ENCODE measurements at regions not wholly inside any gene's neighbourhood (a gene's known extent, or its start where the extent isn't known, plus 50 kb on each side); places are given as distances from the start of the nearest gene placed in this dataset.

GRCh38 chr2:20914087-20914486 lies 91.2 kb upstream of the LDAH start:
- POLR2A ChIA-PET (ENCODE audit: partially characterized antibody): no interaction called here
- H3K4me1 ChIP-seq (ENCODE audit: insufficient read depth, low read length): no peaks in the 10 kb centered on the region
- no peaks in the 10 kb centered on the region for H3K36me3 ChIP-seq (ENCODE audit: insufficient read depth, low read length)
- Mint-ChIP-seq H3K27me3 (peaks cover 12 to 25% of the 10 kb centered on the region in 2 donors), H3K4me1 (peaks cover 0 to 8% (median 2%) of the 10 kb centered on the region in 4 donors), H3K4me3 (no peak overlapping the region), H3K36me3 (peaks cover 0 to 3% of the 10 kb centered on the region in 2 donors), H3K27ac (no peak overlapping the region), H3K9me3 (peaks cover 0 to 9% (median 0%) of the 10 kb centered on the region in 8 donors)
- H3K4me3 ChIP-seq (ENCODE audit: low read length in 2 of 2): no peak overlapping the region
- no peaks in the 10 kb centered on the region for H3K27me3 ChIP-seq (ENCODE audit: insufficient read depth, low read length)
- DNase-seq: no peak
- H3K9me3 ChIP-seq (ENCODE audit: control insufficient read depth in 1 of 2, low read length in 2 of 2): no peaks in the 10 kb centered on the region
- intact Hi-C loops (cut with micrococcal nuclease): no loop called here
- no peak overlapping the region for H3K27ac ChIP-seq (ENCODE audit: low read depth, low read length)
- CTCF ChIA-PET (ENCODE audit: partially characterized antibody): no interaction called here

GRCh38 chr2:20913491-20913890 lies 90.6 kb upstream of the LDAH start:
- ChIA-PET POLR2A (ENCODE audit: partially characterized antibody) (no interaction called here), CTCF (ENCODE audit: partially characterized antibody) (no interaction called here)
- H3K27ac ChIP-seq (ENCODE audit: low read depth, low read length): no peak overlapping the region
- peaks cover 0 to 8% (median 2%) of the 10 kb centered on the region in 4 donors for H3K4me1 Mint-ChIP-seq
- H3K9me3 ChIP-seq (ENCODE audit: control insufficient read depth in 1 of 2, low read length in 2 of 2): no peaks in the 10 kb centered on the region
- no peaks in the 10 kb centered on the region for H3K36me3 ChIP-seq (ENCODE audit: insufficient read depth, low read length)
- no peak overlapping the region for H3K4me3 ChIP-seq (ENCODE audit: low read length in 2 of 2)
- peaks cover 0 to 3% of the 10 kb centered on the region in 2 donors for H3K36me3 Mint-ChIP-seq
- H3K27me3 ChIP-seq (ENCODE audit: insufficient read depth, low read length): no peaks in the 10 kb centered on the region
- peaks cover 14 to 27% of the 10 kb centered on the region in 2 donors for H3K27me3 Mint-ChIP-seq
- no peak overlapping the region for H3K4me3 Mint-ChIP-seq
- no peak for DNase-seq
- peak overlapping the region in 1 of 7 donors; percentile 14 for H3K27ac Mint-ChIP-seq
- H3K4me1 ChIP-seq (ENCODE audit: insufficient read depth, low read length): no peaks in the 10 kb centered on the region
- intact Hi-C loops (cut with micrococcal nuclease): no loop called here
- H3K9me3 Mint-ChIP-seq: peaks cover 0 to 9% (median 0%) of the 10 kb centered on the region in 8 donors

- ChIA-PET CTCF (ENCODE audit: partially characterized antibody) (no interaction called here), POLR2A (ENCODE audit: partially characterized antibody) (no interaction called here)
- H3K36me3 ChIP-seq (ENCODE audit: insufficient read depth, low read length): no peaks in the 10 kb centered on the region
- H3K27me3 Mint-ChIP-seq: peaks cover 11 to 25% of the 10 kb centered on the region in 2 donors
- H3K4me3 Mint-ChIP-seq: no peak overlapping the region
- intact Hi-C loops (cut with micrococcal nuclease): no loop called here
- no peaks in the 10 kb centered on the region for H3K4me1 ChIP-seq (ENCODE audit: insufficient read depth, low read length)
- H3K9me3 Mint-ChIP-seq: peaks cover 0 to 5% (median 0%) of the 10 kb centered on the region in 8 donors
- no peaks in the 10 kb centered on the region for H3K9me3 ChIP-seq (ENCODE audit: control insufficient read depth in 1 of 2, low read length in 2 of 2)
- peaks cover 0 to 1% (median 0%) of the 10 kb centered on the region in 4 donors for H3K4me1 Mint-ChIP-seq
- no peaks in the 10 kb centered on the region for H3K27me3 ChIP-seq (ENCODE audit: insufficient read depth, low read length)
- H3K4me3 ChIP-seq (ENCODE audit: low read length in 2 of 2): no peak overlapping the region
- no peak for DNase-seq
- H3K36me3 Mint-ChIP-seq: no peaks in the 10 kb centered on the region
- H3K27ac ChIP-seq (ENCODE audit: low read depth, low read length): no peak overlapping the region
- H3K27ac Mint-ChIP-seq: no peak overlapping the region
Observed at GRCh38 chr2:20900052-20900636, 77.2 kb upstream of the LDAH start.

- intact Hi-C loops (cut with micrococcal nuclease): no loop called here
- Histone ChIP-seq H3K27ac (ENCODE audit: low read depth, low read length) (no peak overlapping the region), H3K27me3 (ENCODE audit: insufficient read depth, low read length) (no peaks in the 10 kb centered on the region), H3K9me3 (ENCODE audit: control insufficient read depth in 1 of 2, low read length in 2 of 2) (no peaks in the 10 kb centered on the region), H3K4me3 (ENCODE audit: low read length in 2 of 2) (no peak overlapping the region), H3K36me3 (ENCODE audit: insufficient read depth, low read length) (no peaks in the 10 kb centered on the region), H3K4me1 (ENCODE audit: insufficient read depth, low read length) (no peaks in the 10 kb centered on the region)
- no peak for DNase-seq
- H3K27ac Mint-ChIP-seq: no peak overlapping the region
- peaks cover 0 to 1% (median 0%) of the 10 kb centered on the region in 4 donors for H3K4me1 Mint-ChIP-seq
- ChIA-PET CTCF (ENCODE audit: partially characterized antibody) (no interaction called here), POLR2A (ENCODE audit: partially characterized antibody) (no interaction called here)
- peaks cover 16 to 25% of the 10 kb centered on the region in 2 donors for H3K27me3 Mint-ChIP-seq
- no peak overlapping the region for H3K4me3 Mint-ChIP-seq
- peaks cover 1 to 12% (median 4%) of the 10 kb centered on the region in 8 donors for H3K9me3 Mint-ChIP-seq
- no peaks in the 10 kb centered on the region for H3K36me3 Mint-ChIP-seq
Observed at GRCh38 chr2:20897874-20898453, 75.1 kb upstream of the LDAH start.

DNA sequence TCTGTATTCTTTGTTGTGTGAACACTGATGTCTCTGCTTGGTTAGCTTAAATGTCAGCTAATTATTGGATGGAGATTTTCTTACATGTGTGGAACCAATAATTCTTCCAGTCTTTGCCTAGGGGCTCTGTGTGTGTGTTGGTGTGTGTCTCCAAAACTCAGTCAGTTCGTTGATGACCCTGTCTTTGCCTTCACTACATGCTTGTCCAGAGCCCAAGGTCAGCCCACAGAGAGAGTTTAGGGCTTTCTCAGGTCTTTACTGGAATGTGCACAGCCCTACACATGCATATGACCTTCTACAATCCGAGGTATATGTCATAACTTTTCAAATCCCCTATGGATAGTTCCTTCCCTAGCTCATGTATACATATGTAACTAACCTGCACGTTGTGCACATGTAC lies 74.1 kb upstream of the LDAH start:
- Mint-ChIP-seq H3K36me3 (no peaks in the 10 kb centered on the region), H3K9me3 (peaks cover 3 to 16% (median 5%) of the 10 kb centered on the region in 8 donors), H3K27me3 (peaks cover 18 to 27% of the 10 kb centered on the region in 2 donors), H3K4me3 (no peak overlapping the region), H3K27ac (no peak overlapping the region), H3K4me1 (peaks cover 0 to 1% (median 0%) of the 10 kb centered on the region in 4 donors)
- no peaks in the 10 kb centered on the region for H3K27me3 ChIP-seq (ENCODE audit: insufficient read depth, low read length)
- H3K4me3 ChIP-seq (ENCODE audit: low read length in 2 of 2): no peak overlapping the region
- H3K9me3 ChIP-seq (ENCODE audit: control insufficient read depth in 1 of 2, low read length in 2 of 2): no peaks in the 10 kb centered on the region
- CTCF ChIA-PET (ENCODE audit: partially characterized antibody): no interaction called here
- intact Hi-C loops (cut with micrococcal nuclease): no loop called here
- DNase-seq: no peak
- H3K36me3 ChIP-seq (ENCODE audit: insufficient read depth, low read length): no peaks in the 10 kb centered on the region
- H3K4me1 ChIP-seq (ENCODE audit: insufficient read depth, low read length): no peaks in the 10 kb centered on the region
- POLR2A ChIA-PET (ENCODE audit: partially characterized antibody): no interaction called here
- H3K27ac ChIP-seq (ENCODE audit: low read depth, low read length): no peak overlapping the region

- Histone ChIP-seq H3K4me1 (ENCODE audit: insufficient read depth, low read length) (no peaks in the 10 kb centered on the region), H3K36me3 (ENCODE audit: insufficient read depth, low read length) (no peaks in the 10 kb centered on the region), H3K9me3 (ENCODE audit: control insufficient read depth in 1 of 2, low read length in 2 of 2) (no peaks in the 10 kb centered on the region), H3K4me3 (ENCODE audit: low read length in 2 of 2) (no peak overlapping the region), H3K27ac (ENCODE audit: low read depth, low read length) (no peak overlapping the region), H3K27me3 (ENCODE audit: insufficient read depth, low read length) (no peaks in the 10 kb centered on the region)
- Mint-ChIP-seq H3K27me3 (peaks cover 1 to 6% of the 10 kb centered on the region in 2 donors), H3K36me3 (no peaks in the 10 kb centered on the region), H3K9me3 (peaks cover 0 to 4% (median under 1%) of the 10 kb centered on the region in 8 donors), H3K27ac (peak overlapping the region in 1 of 7 donors; percentile 69), H3K4me3 (no peak overlapping the region), H3K4me1 (no peaks in the 10 kb centered on the region)
- ChIA-PET POLR2A (ENCODE audit: partially characterized antibody) (no interaction called here), CTCF (ENCODE audit: partially characterized antibody) (no interaction called here)
- intact Hi-C loops (cut with micrococcal nuclease): no loop called here
- no peak for DNase-seq
Observed at GRCh38 chr2:20884829-20885228, 61.9 kb upstream of the LDAH start.

DNA sequence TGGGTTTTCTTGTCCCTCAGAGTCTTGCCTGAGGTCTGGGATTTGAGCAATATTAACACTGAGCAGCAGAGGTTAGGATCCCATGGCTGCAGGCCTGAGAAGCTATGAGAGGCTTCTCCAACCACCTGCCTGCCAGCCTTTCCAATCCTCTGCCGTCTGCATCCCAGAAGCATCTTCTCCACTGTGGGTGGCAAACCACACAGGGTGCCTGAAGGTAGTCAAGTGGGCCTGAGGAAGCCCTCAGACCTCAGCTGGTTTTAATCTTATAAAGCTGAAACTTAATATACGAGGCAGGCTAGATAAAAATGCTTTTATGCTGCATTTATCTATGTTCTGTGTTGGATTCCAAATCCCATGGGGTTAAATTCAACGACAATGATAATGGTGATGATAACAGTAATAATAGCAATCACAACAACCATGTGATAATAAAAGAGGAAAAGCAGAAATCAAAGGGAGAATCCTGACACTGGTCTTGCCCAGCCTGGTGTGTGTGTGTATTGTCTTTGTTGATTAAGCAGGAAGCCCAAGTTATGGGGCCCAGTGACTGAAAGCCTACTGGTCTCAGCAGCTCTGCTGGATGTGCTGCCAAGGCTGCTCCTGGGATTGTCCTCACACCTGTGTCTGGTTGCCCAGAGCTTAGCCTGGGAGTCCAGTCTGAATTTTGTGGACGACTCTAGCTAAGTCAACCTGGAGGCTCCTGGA lies 59.7 kb upstream of the LDAH start:
- peaks cover 1 to 6% of the 10 kb centered on the region in 2 donors for H3K27me3 Mint-ChIP-seq
- Histone ChIP-seq H3K9me3 (ENCODE audit: control insufficient read depth in 1 of 2, low read length in 2 of 2) (no peaks in the 10 kb centered on the region), H3K4me3 (ENCODE audit: low read length in 2 of 2) (no peak overlapping the region), H3K36me3 (ENCODE audit: insufficient read depth, low read length) (no peaks in the 10 kb centered on the region), H3K27ac (ENCODE audit: low read depth, low read length) (no peak overlapping the region), H3K27me3 (ENCODE audit: insufficient read depth, low read length) (no peaks in the 10 kb centered on the region), H3K4me1 (ENCODE audit: insufficient read depth, low read length) (no peaks in the 10 kb centered on the region)
- intact Hi-C loops (cut with micrococcal nuclease): no loop called here
- H3K9me3 Mint-ChIP-seq: peaks cover 0 to 4% (median 2%) of the 10 kb centered on the region in 8 donors
- H3K4me1 Mint-ChIP-seq: no peaks in the 10 kb centered on the region
- H3K4me3 Mint-ChIP-seq: no peak overlapping the region
- ChIA-PET POLR2A (ENCODE audit: partially characterized antibody) (no interaction called here), CTCF (ENCODE audit: partially characterized antibody) (no interaction called here)
- peaks cover 0 to 4% of the 10 kb centered on the region in 2 donors for H3K36me3 Mint-ChIP-seq
- H3K27ac Mint-ChIP-seq: no peak overlapping the region
- DNase-seq: no peak

Data from CD4-positive, alpha-beta memory T cell (primary cell).